HCT116 (cell line): ENCODE measurements at regions not wholly inside any gene's neighbourhood (a gene's known extent, or its start where the extent isn't known, plus 50 kb on each side); places are given as distances from the start of the nearest gene placed in this dataset.

ENCODE experiments used
- ATAC-seq: fragments of 200-7000 bp; cut with Tn5 transposase; 2 replicates; pipeline ENCODE4 v1.9.1; 2020; ENCODE audit warnings: mild to moderate bottlenecking, moderate library complexity
- BruUV-seq: library from RNA; stranded (reverse); fragments of 400-500 nt; replicated peaks from 2 replicates; lab custom pipeline; 2021; lab: Mats Ljungman, UMichigan
- CTCF ChIA-PET: fragments of 300-600 bp; sonication (Branson Sonifier 250); formaldehyde crosslinking; loops from one replicate; lab custom pipeline; 2021; ENCODE audit warnings: antibody characterized with exemption; lab: Charles Lee
- POLR2A ChIA-PET: fragments of 300-600, 350-600 bp; sonication (Branson Sonifier 250); formaldehyde crosslinking; loops from one replicate; lab custom pipeline; 2021; ENCODE audit warnings: antibody characterized with exemption; lab: Charles Lee
- RAD21 ChIA-PET, 2 experiments: fragments of 300-600 bp; sonication (Branson Sonifier 250); formaldehyde crosslinking; loops; one replicate each; lab custom pipeline; 2023; ENCODE audit warnings: low total read pairs in 2 of 2; ENCODE audit not compliant: uncharacterized antibody in 2 of 2, unreplicated experiment in 2 of 2, low non-redundant PET in 1 of 2; lab: Charles Lee
- DNase-seq: peaks from one replicate; pipeline ENCODE4 v3.0.0-alpha.2; 2010; ENCODE audit warnings: low read depth, low spot score
- H2AFZ ChIP-seq: fragments of 200-600 bp; shearing (Covaris generic), sonication (generic); 2 replicates; pipeline ENCODE4 v1.6.1; 2017; ENCODE audit warnings: low read depth, mixed run types, mixed read lengths, antibody characterized with exemption, low read length; ENCODE audit not compliant: poor library complexity, severe bottlenecking
- H3K27ac ChIP-seq: 2 replicates; pipeline ENCODE4 v1.5.1; 2012; ENCODE audit warnings: low read depth, low read length
- H3K27me3 ChIP-seq: fragments of 200-600 bp; sonication (generic); 2 replicates; pipeline ENCODE4 v1.6.1; 2016; ENCODE audit warnings: mixed run types, low read length, mixed read lengths; ENCODE audit not compliant: insufficient read depth
- H3K36me3 ChIP-seq, 2 experiments: fragments of 200-500 bp in 1 of 2; fragments of 200-600 bp in 1 of 2; sonication (Bioruptor generic) in 1 of 2; sonication (generic) in 1 of 2; 2 replicates each; pipeline versions ENCODE4 v1.5.1 to v1.6.1; 2014 to 2016; ENCODE audit warnings: low read length in 2 of 2, inconsistent platforms in 1 of 2, mixed read lengths in 1 of 2, mixed run types in 1 of 2; ENCODE audit not compliant: insufficient read depth in 2 of 2, control insufficient read depth in 1 of 2
- H3K4me1 ChIP-seq, 2 experiments: fragments of 200-600 bp in 1 of 2; sonication (generic) in 1 of 2; 2 replicates each; pipeline versions ENCODE4 v1.5.1 to v1.6.1; 2012 to 2017; ENCODE audit warnings: low read length in 2 of 2, inconsistent platforms in 1 of 2, mild to moderate bottlenecking in 1 of 2, mixed read lengths in 1 of 2, mixed run types in 1 of 2, moderate library complexity in 1 of 2; ENCODE audit not compliant: insufficient read depth in 2 of 2, control insufficient read depth in 1 of 2
- H3K4me2 ChIP-seq: fragments of 200-600 bp; sonication (generic); 2 replicates; pipeline ENCODE4 v1.6.1; 2017; ENCODE audit warnings: mixed run types, low read length, mixed read lengths
- H3K4me3 ChIP-seq, 2 experiments: fragments of 200-600 bp in 1 of 2; sonication (generic) in 1 of 2; replicated peaks in 1 of 2; 2 replicates each; pipeline ENCODE4 v1.5.1; 2011 to 2016; ENCODE audit warnings: low read length in 2 of 2, control low read depth in 1 of 2, low read depth in 1 of 2, mild to moderate bottlenecking in 1 of 2, mixed read lengths in 1 of 2, mixed run types in 1 of 2
- H3K79me2 ChIP-seq: fragments of 200-600 bp; sonication (generic); 2 replicates; pipeline ENCODE4 v1.6.1; 2017; ENCODE audit warnings: mild to moderate bottlenecking, mixed run types, low read length, moderate library complexity, mixed read lengths; ENCODE audit not compliant: insufficient read depth
- H3K9ac ChIP-seq: fragments of 200-600 bp; sonication (generic); 2 replicates; pipeline ENCODE4 v1.6.1; 2016; ENCODE audit warnings: low read length, mixed read lengths
- H3K9me2 ChIP-seq: fragments of 200-600 bp; sonication (generic), shearing (Covaris generic); 2 replicates; pipeline ENCODE4 v1.6.1; 2017; ENCODE audit warnings: mixed run types, mild to moderate bottlenecking, moderate library complexity; ENCODE audit not compliant: insufficient read depth
- H3K9me3 ChIP-seq, 2 experiments: fragments of 200-500 bp in 1 of 2; fragments of 200-600 bp in 1 of 2; sonication (Bioruptor generic) in 1 of 2; sonication (generic) in 1 of 2; 2 replicates each; pipeline ENCODE4 v1.6.1; 2014 to 2017; ENCODE audit warnings: low read length in 2 of 2, mixed read lengths in 2 of 2, inconsistent platforms in 1 of 2, low read depth in 1 of 2, mild to moderate bottlenecking in 1 of 2, mixed run types in 1 of 2, moderate library complexity in 1 of 2; ENCODE audit not compliant: control insufficient read depth in 1 of 2, insufficient read depth in 1 of 2
- H4K20me1 ChIP-seq: fragments of 200-600 bp; sonication (generic), shearing (Covaris generic); 2 replicates; pipeline ENCODE4 v1.6.1; 2017; ENCODE audit warnings: mixed run types, mild to moderate bottlenecking, moderate library complexity; ENCODE audit not compliant: insufficient read depth
- CBX3 ChIP-seq: IDR thresholded peaks from 2 replicates; pipeline ENCODE4 v1.6.1; 2012; ENCODE audit warnings: low read depth
- CEBPB ChIP-seq: IDR thresholded peaks from 2 replicates; pipeline ENCODE4 v1.6.1; 2012; ENCODE audit warnings: low read depth
- EZH2 ChIP-seq: fragments of 200-600 bp; sonication (generic); IDR thresholded peaks from 2 replicates; pipeline ENCODE4 v1.6.1; 2017; ENCODE audit warnings: antibody characterized with exemption, mixed run types
- EZH2phosphoT487 ChIP-seq: fragments of 200-600 bp; IDR thresholded peaks from 2 replicates; pipeline ENCODE4 v1.6.1; 2018; ENCODE audit warnings: antibody characterized with exemption, borderline replicate concordance
- JUND ChIP-seq: IDR thresholded peaks from 2 replicates; pipeline ENCODE4 v1.6.1; 2012
- RAD21 ChIP-seq: IDR thresholded peaks from 2 replicates; pipeline ENCODE4 v1.6.1; 2012; ENCODE audit warnings: low read depth, mild to moderate bottlenecking
- SRF ChIP-seq: IDR thresholded peaks from 2 replicates; pipeline ENCODE4 v1.6.1; 2012; ENCODE audit warnings: low read depth
- YY1 ChIP-seq: IDR thresholded peaks from 2 replicates; pipeline ENCODE4 v1.6.1; 2011; ENCODE audit warnings: low read length, low read depth, moderate library complexity, mild to moderate bottlenecking; ENCODE audit not compliant: insufficient replicate concordance; ENCODE audit errors: extremely low read depth
- intact Hi-C: fragments of 100-400 bp; cut with micrococcal nuclease; formaldehyde crosslinking; loops from 2 replicates; pipeline ENCODE4 v1.10.0; 2022
- TF ChIP-seq, protein P1 (sequence below): IDR thresholded peaks from 2 replicates; pipeline ENCODE4 v1.6.1; 2012
- TF ChIP-seq, protein P2 (sequence below): IDR thresholded peaks from 2 replicates; pipeline ENCODE4 v1.6.1; 2012; ENCODE audit warnings: low read depth

DNA sequence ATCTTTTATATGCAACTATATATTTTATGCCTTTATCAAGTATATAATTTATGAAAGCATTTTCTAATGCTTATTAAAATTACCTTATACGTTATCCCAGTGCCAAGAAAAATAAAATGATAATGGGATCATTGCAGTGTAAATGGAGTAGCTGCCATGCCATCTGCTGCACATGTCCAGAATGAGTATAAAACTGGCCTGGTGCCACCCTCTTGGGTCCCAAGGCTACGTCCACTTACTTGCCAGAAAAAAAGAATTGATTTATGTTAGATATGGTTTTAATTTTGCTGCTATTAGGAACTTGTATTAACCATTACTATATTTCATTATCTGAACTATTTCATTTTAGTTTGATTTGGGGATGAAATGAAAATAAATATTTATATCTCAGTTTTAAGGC lies 1127.1 kb upstream of the CNTN5 start:
- Histone ChIP-seq H3K4me1 (no peaks in the 10 kb centered on the region), H3K9me3 (peaks cover 0 to 4% of the 10 kb centered on the region in 2 experiments; a peak in 2 of 4 replicates), H3K79me2 (no peaks in the 10 kb centered on the region), H3K4me2 (no peak overlapping the region), H2AFZ (no peak overlapping the region), H3K9ac (no peak overlapping the region), H3K27me3 (no peaks in the 10 kb centered on the region), H3K27ac (no peak overlapping the region), H3K4me3 (no peak overlapping the region), H3K36me3 (no peaks in the 10 kb centered on the region), H3K9me2 (no peaks in the 10 kb centered on the region), H4K20me1 (no peaks in the 10 kb centered on the region)
- TF ChIP-seq CBX3 (no peak), YY1 (no peak), RAD21 (no peak), CEBPB (no peak), EZH2 (no peak), EZH2phosphoT487 (no peak), SRF (no peak), JUND (no peak)
- TF ChIP-seq, protein P1, sequence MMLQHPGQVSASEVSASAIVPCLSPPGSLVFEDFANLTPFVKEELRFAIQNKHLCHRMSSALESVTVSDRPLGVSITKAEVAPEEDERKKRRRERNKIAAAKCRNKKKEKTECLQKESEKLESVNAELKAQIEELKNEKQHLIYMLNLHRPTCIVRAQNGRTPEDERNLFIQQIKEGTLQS, result no peak
- TF ChIP-seq, protein P2, sequence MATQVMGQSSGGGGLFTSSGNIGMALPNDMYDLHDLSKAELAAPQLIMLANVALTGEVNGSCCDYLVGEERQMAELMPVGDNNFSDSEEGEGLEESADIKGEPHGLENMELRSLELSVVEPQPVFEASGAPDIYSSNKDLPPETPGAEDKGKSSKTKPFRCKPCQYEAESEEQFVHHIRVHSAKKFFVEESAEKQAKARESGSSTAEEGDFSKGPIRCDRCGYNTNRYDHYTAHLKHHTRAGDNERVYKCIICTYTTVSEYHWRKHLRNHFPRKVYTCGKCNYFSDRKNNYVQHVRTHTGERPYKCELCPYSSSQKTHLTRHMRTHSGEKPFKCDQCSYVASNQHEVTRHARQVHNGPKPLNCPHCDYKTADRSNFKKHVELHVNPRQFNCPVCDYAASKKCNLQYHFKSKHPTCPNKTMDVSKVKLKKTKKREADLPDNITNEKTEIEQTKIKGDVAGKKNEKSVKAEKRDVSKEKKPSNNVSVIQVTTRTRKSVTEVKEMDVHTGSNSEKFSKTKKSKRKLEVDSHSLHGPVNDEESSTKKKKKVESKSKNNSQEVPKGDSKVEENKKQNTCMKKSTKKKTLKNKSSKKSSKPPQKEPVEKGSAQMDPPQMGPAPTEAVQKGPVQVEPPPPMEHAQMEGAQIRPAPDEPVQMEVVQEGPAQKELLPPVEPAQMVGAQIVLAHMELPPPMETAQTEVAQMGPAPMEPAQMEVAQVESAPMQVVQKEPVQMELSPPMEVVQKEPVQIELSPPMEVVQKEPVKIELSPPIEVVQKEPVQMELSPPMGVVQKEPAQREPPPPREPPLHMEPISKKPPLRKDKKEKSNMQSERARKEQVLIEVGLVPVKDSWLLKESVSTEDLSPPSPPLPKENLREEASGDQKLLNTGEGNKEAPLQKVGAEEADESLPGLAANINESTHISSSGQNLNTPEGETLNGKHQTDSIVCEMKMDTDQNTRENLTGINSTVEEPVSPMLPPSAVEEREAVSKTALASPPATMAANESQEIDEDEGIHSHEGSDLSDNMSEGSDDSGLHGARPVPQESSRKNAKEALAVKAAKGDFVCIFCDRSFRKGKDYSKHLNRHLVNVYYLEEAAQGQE, result no peak
- ChIA-PET POLR2A (no interaction called here), RAD21 (no interaction called here), CTCF (no interaction called here)
- no TSS peak for BruUV-seq
- DNase-seq (no peak), ATAC-seq (no peak)
- intact Hi-C loops, result no loop called here
